Liver (tissue), 8 donors: ENCODE measurements at regions not wholly inside any gene's neighbourhood (a gene's known extent, or its start where the extent isn't known, plus 50 kb on each side); places are given as distances from the start of the nearest gene placed in this dataset.

Experiments used
- DNase-seq: peaks from one replicate; pipeline ENCODE4 v3.0.0-alpha.2; 2017; ENCODE audit warnings: low spot score
- H3K27ac ChIP-seq, 2 donors: one replicate each; pipeline ENCODE4 v1.7.0; 2013; ENCODE audit warnings: inconsistent platforms in 2 of 2, low read length in 2 of 2, control low read depth in 1 of 2, low read depth in 1 of 2, mild to moderate bottlenecking in 1 of 2
- H3K27me3 ChIP-seq, 4 donors: one replicate each; pipeline versions ENCODE4 v1.6.1 to v1.7.0; 2013; ENCODE audit warnings: low read length in 3 of 4, inconsistent platforms in 1 of 4, mild to moderate bottlenecking in 1 of 4, moderate library complexity in 1 of 4; ENCODE audit not compliant: control insufficient read depth in 4 of 4, insufficient read depth in 4 of 4
- H3K36me3 ChIP-seq, 4 donors: one replicate each; pipeline versions ENCODE4 v1.6.1 to v1.7.0; 2013; ENCODE audit warnings: low read length in 3 of 4, mild to moderate bottlenecking in 3 of 4, low read depth in 1 of 4, moderate library complexity in 1 of 4; ENCODE audit not compliant: control insufficient read depth in 4 of 4, insufficient read depth in 3 of 4
- H3K4me1 ChIP-seq, 4 donors: one replicate each; pipeline versions ENCODE4 v1.6.1 to v1.7.0; 2013; ENCODE audit warnings: low read length in 3 of 4, mild to moderate bottlenecking in 3 of 4, moderate library complexity in 1 of 4; ENCODE audit not compliant: control insufficient read depth in 4 of 4, insufficient read depth in 4 of 4
- H3K4me3 ChIP-seq, 3 donors: one replicate each; pipeline versions ENCODE4 v1.6.1 to v1.7.0; 2013; ENCODE audit warnings: low read length in 3 of 3, control low read depth in 1 of 3, low read depth in 1 of 3, mild to moderate bottlenecking in 1 of 3
- H3K9ac ChIP-seq, 2 donors: one replicate each; pipeline ENCODE4 v1.7.0; 2013; ENCODE audit warnings: low read length in 2 of 2, mild to moderate bottlenecking in 2 of 2, moderate library complexity in 2 of 2, control low read depth in 1 of 2, low read depth in 1 of 2
- H3K9me3 ChIP-seq, 4 donors: one replicate each; pipeline versions ENCODE4 v1.6.1 to v1.7.0; 2013; ENCODE audit warnings: low read length in 3 of 4; ENCODE audit not compliant: control insufficient read depth in 4 of 4
- ATF3 ChIP-seq: IDR thresholded peaks from 2 replicates; pipeline ENCODE4 v1.6.1; 2016; ENCODE audit warnings: antibody characterized with exemption
- CTCF ChIP-seq: fragments of 150-350 bp; IDR thresholded peaks from 2 replicates; pipeline ENCODE4 v1.5.1; 2017; ENCODE audit warnings: improper control_type of control experiment, low read depth, low read length; ENCODE audit not compliant: missing input control
- EGR1 ChIP-seq, 2 donors: IDR thresholded peaks; 2 replicates each; pipeline ENCODE4 v1.6.1; 2016 to 2018; ENCODE audit warnings: antibody characterized with exemption in 2 of 2, low read depth in 2 of 2
- FOXA1 ChIP-seq: IDR thresholded peaks from 2 replicates; pipeline ENCODE4 v1.6.1; 2016; ENCODE audit warnings: antibody characterized with exemption
- FOXA2 ChIP-seq: IDR thresholded peaks from 2 replicates; pipeline ENCODE4 v1.6.1; 2016; ENCODE audit warnings: antibody characterized with exemption
- GABPA ChIP-seq, 2 donors: IDR thresholded peaks in 1 of 2; conservative IDR thresholded peaks in 1 of 2; 2 replicates each; pipeline ENCODE4 v1.6.1; 2016; ENCODE audit warnings: antibody characterized with exemption in 2 of 2, mild to moderate bottlenecking in 1 of 2, moderate library complexity in 1 of 2
- HNF4A ChIP-seq, 2 donors: conservative IDR thresholded peaks; 2 replicates each; pipeline ENCODE4 v1.6.1; 2016; ENCODE audit warnings: antibody characterized with exemption in 2 of 2, mild to moderate bottlenecking in 2 of 2
- JUND ChIP-seq, 2 donors: IDR thresholded peaks; 2 replicates each; pipeline ENCODE4 v1.6.1; 2016; ENCODE audit warnings: antibody characterized with exemption in 2 of 2
- MAX ChIP-seq: IDR thresholded peaks from 2 replicates; pipeline ENCODE4 v1.6.1; 2016; ENCODE audit warnings: antibody characterized with exemption
- NR2F2 ChIP-seq: IDR thresholded peaks from 2 replicates; pipeline ENCODE4 v1.6.1; 2016; ENCODE audit warnings: antibody characterized with exemption
- RXRA ChIP-seq, 2 donors: IDR thresholded peaks; 2 replicates each; pipeline ENCODE4 v1.6.1; 2017 to 2018; ENCODE audit warnings: antibody characterized with exemption in 2 of 2, mild to moderate bottlenecking in 1 of 2
- SP1 ChIP-seq: IDR thresholded peaks from 2 replicates; pipeline ENCODE4 v1.6.1; 2018; ENCODE audit warnings: antibody characterized with exemption, mild to moderate bottlenecking
- TAF1 ChIP-seq: conservative IDR thresholded peaks from 2 replicates; pipeline ENCODE4 v1.6.1; 2016; ENCODE audit warnings: antibody characterized with exemption, mild to moderate bottlenecking
- YY1 ChIP-seq: IDR thresholded peaks from 2 replicates; pipeline ENCODE4 v1.6.1; 2016; ENCODE audit warnings: antibody characterized with exemption, mild to moderate bottlenecking
- ZBTB33 ChIP-seq: IDR thresholded peaks from 2 replicates; pipeline ENCODE4 v1.6.1; 2016; ENCODE audit warnings: antibody characterized with exemption
- WGBS: extraction: QIAGEN DNeasy Blood & Tissue Kit; methylation state at CpG from one replicate; pipeline ENCODE4 v1.1.7; 2013; 5-methylcytosine and 5-hydroxymethylcytosine counted together
- donor health status: healthy.
- donor health status: healthy.
- donor health status: healthy.
- donor health status: healthy.
- donor health status: healthy.

GRCh38 chr6:14518515-14519217, 401.1 kb downstream of the CD83 start:
- WGBS, result 88% methylated on average over 14 of the region's 14 CpGs
- TF ChIP-seq MAX (no peak), TAF1 (no peak), RXRA (IDR thresholded peaks at IDR 0.05) (no peak), SP1 (no peak), EGR1 (IDR thresholded peaks at IDR 0.05; ENCODE audit: low read depth in 2 of 2) (no peak), JUND (IDR thresholded peaks at IDR 0.05) (no peak), YY1 (no peak), ATF3 (no peak), FOXA1 (no peak)
- no peaks in the 10 kb centered on the region for H3K9me3 ChIP-seq
- no peak overlapping the region for H3K9ac ChIP-seq
- no peaks in the 10 kb centered on the region for H3K4me1 ChIP-seq
- no peak for DNase-seq
- no peak overlapping the region for H3K4me3 ChIP-seq
- H3K36me3 ChIP-seq, result no peaks in the 10 kb centered on the region
- H3K27me3 ChIP-seq, result no peaks in the 10 kb centered on the region
- H3K27ac ChIP-seq, result no peak overlapping the region

GRCh38 chr6:14520029-14520428, 402.5 kb downstream of the CD83 start:
- no peak overlapping the region for H3K4me3 ChIP-seq
- DNase-seq, result no peak
- H3K4me1 ChIP-seq, result no peaks in the 10 kb centered on the region
- H3K27me3 ChIP-seq, result no peaks in the 10 kb centered on the region
- no peaks in the 10 kb centered on the region for H3K36me3 ChIP-seq
- no peak overlapping the region for H3K9ac ChIP-seq
- no peak overlapping the region for H3K27ac ChIP-seq
- no peaks in the 10 kb centered on the region for H3K9me3 ChIP-seq
- TF ChIP-seq YY1 (no peak), GABPA (IDR thresholded peaks at IDR 0.05 in 1 of 2, conservative IDR thresholded peaks at IDR 0.05 in 1 of 2) (no peak), SP1 (no peak), TAF1 (no peak), CTCF (no peak), EGR1 (IDR thresholded peaks at IDR 0.05; ENCODE audit: low read depth in 2 of 2) (no peak)
- 95% methylated on average over 2 of the region's 2 CpGs for WGBS

GRCh38 chr6:14520536-14520935, 403.0 kb downstream of the CD83 start:
- Histone ChIP-seq H3K27me3 (no peaks in the 10 kb centered on the region), H3K27ac (no peak overlapping the region), H3K4me3 (no peak overlapping the region), H3K4me1 (no peaks in the 10 kb centered on the region), H3K36me3 (no peaks in the 10 kb centered on the region), H3K9me3 (no peaks in the 10 kb centered on the region), H3K9ac (no peak overlapping the region)
- no peak for TF ChIP-seq NR2F2
- no peak for TF ChIP-seq TAF1
- TF ChIP-seq GABPA (IDR thresholded peaks at IDR 0.05 in 1 of 2, conservative IDR thresholded peaks at IDR 0.05 in 1 of 2), result no peak
- no peak for TF ChIP-seq JUND (IDR thresholded peaks at IDR 0.05)
- no peak for TF ChIP-seq SP1
- no peak for TF ChIP-seq HNF4A (conservative IDR thresholded peaks at IDR 0.05)
- TF ChIP-seq FOXA2, result no peak
- TF ChIP-seq EGR1 (IDR thresholded peaks at IDR 0.05; ENCODE audit: low read depth in 2 of 2), result no peak
- no peak for TF ChIP-seq CTCF
- TF ChIP-seq ZBTB33, result no peak
- WGBS, result 86% methylated on average over 2 of the region's 2 CpGs
- no peak for DNase-seq
